Rectal smooth muscle tissue (tissue), 1 donor: ENCODE measurements at regions not wholly inside any gene's neighbourhood (a gene's known extent, or its start where the extent isn't known, plus 50 kb on each side); places are given as distances from the start of the nearest gene placed in this dataset.

Experiments
- H3K27ac ChIP-seq: one replicate; pipeline ENCODE4 v1.7.0; 2013; ENCODE audit warnings: low read depth, low read length, inconsistent platforms
- H3K27me3 ChIP-seq: one replicate; pipeline ENCODE4 v1.7.0; 2013; ENCODE audit warnings: low read length; ENCODE audit not compliant: control insufficient read depth, insufficient read depth
- H3K36me3 ChIP-seq: one replicate; pipeline ENCODE4 v1.7.0; 2013; ENCODE audit warnings: low read length; ENCODE audit not compliant: control insufficient read depth, insufficient read depth
- H3K4me1 ChIP-seq: one replicate; pipeline ENCODE4 v1.7.0; 2013; ENCODE audit warnings: low read length; ENCODE audit not compliant: control insufficient read depth, insufficient read depth
- H3K4me3 ChIP-seq: one replicate; pipeline ENCODE4 v1.7.0; 2013; ENCODE audit warnings: low read length
- H3K9ac ChIP-seq: one replicate; pipeline ENCODE4 v1.7.0; 2013; ENCODE audit warnings: low read length

DNA sequence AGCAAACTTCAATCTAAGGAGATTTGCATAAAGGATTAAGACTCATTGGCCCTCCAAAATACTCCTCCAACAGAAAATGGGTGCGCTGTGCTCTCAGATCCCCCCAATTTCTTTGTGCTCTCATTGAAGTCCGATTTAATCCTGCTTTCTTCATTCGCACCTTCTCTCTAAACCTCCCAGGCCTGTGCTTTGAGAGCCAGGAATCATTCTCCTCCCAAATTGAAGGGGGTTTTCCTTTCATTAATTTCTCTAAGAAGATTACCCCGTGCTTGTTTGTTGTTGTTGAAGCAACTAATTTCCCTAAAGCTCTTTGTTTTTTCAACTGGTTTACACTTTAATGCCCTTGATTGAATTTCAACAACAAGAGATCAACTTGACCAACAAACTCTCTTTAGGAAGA is 304.2 kb upstream of the IRX3 start:
- H3K9ac ChIP-seq: no peak overlapping the region
- no peaks in the 10 kb centered on the region for H3K4me1 ChIP-seq
- no peak overlapping the region for H3K4me3 ChIP-seq
- no peaks in the 10 kb centered on the region for H3K36me3 ChIP-seq
- no peak overlapping the region for H3K27ac ChIP-seq
- no peaks in the 10 kb centered on the region for H3K27me3 ChIP-seq

GRCh38 chr16:54589326-54589725 is 302.7 kb upstream of the IRX3 start:
- H3K4me1 ChIP-seq: no peaks in the 10 kb centered on the region
- H3K27me3 ChIP-seq: no peaks in the 10 kb centered on the region
- H3K27ac ChIP-seq: no peak overlapping the region

DNA sequence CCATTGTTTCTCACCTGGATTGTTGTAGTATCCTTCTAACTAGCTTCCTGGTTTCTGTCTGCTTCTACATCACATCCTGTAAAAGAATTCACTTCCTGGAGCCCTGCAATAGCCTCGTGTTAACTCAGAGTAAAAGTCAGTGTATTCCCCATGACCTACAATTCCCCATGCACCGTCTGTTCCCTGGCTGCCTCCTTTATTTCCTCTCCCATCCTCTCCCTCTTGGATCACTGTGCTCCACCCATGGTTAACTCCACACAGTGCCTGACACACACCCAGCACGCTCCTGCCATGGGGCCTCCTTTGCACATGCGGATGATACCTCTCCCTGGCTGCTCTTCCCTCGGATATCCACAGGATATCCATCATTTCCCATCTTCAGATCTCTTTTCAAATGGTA is 301.4 kb upstream of the IRX3 start:
- H3K27ac ChIP-seq: no peak overlapping the region
- no peaks in the 10 kb centered on the region for H3K36me3 ChIP-seq
- H3K27me3 ChIP-seq: no peaks in the 10 kb centered on the region
- H3K9ac ChIP-seq: no peak overlapping the region
- H3K4me3 ChIP-seq: no peak overlapping the region
- H3K4me1 ChIP-seq: no peaks in the 10 kb centered on the region

More at GRCh38 chr16:54589326-54589725, 302.7 kb upstream of the IRX3 start:
- Histone ChIP-seq H3K36me3 (no peaks in the 10 kb centered on the region), H3K4me3 (no peak overlapping the region), H3K9ac (no peak overlapping the region)

DNA sequence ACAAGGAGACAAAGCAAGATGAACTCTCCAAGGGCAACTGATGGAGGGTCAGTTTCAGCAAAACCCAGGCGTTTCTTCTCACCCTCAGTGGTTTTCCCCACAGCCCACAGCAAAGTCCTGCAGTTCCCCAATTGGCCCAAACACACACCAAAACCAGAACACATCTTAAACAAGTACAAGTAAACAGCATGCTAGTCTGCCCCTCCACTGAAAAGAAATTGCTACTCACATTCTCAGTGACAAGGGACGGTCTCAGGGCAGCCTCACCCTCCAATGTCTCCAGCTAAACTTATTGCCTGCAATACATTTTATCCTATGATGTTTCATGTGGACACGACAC is 300.6 kb upstream of the IRX3 start:
- Histone ChIP-seq H3K4me3 (no peak overlapping the region), H3K4me1 (no peaks in the 10 kb centered on the region), H3K27ac (no peak overlapping the region), H3K27me3 (no peaks in the 10 kb centered on the region), H3K36me3 (no peaks in the 10 kb centered on the region), H3K9ac (no peak overlapping the region)

GRCh38 chr16:54586474-54587175 is 300.0 kb upstream of the IRX3 start:
- no peaks in the 10 kb centered on the region for H3K36me3 ChIP-seq
- H3K4me3 ChIP-seq: no peak overlapping the region
- H3K27ac ChIP-seq: no peak overlapping the region
- no peaks in the 10 kb centered on the region for H3K27me3 ChIP-seq
- H3K9ac ChIP-seq: no peak overlapping the region
- no peaks in the 10 kb centered on the region for H3K4me1 ChIP-seq

DNA sequence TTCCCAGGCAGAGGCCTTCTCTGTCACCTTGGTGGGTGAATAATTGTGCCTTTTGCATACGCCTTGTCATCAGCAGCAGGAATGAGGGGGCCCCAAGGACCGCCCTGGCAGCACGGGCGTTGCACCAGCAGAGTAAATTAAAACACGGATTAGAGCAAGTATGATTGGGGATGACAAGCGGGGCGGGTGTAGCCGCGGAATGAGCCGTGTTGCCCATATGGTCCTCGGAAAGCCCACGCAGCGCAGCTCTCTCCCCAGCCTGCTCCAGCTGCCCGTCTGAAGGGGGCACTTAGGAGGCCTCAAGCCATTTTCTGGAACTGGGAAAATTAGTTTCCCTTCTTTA is 299.4 kb upstream of the IRX3 start:
- Histone ChIP-seq H3K27ac (no peak overlapping the region), H3K27me3 (no peaks in the 10 kb centered on the region), H3K4me1 (no peaks in the 10 kb centered on the region), H3K4me3 (no peak overlapping the region), H3K36me3 (no peaks in the 10 kb centered on the region), H3K9ac (no peak overlapping the region)

DNA sequence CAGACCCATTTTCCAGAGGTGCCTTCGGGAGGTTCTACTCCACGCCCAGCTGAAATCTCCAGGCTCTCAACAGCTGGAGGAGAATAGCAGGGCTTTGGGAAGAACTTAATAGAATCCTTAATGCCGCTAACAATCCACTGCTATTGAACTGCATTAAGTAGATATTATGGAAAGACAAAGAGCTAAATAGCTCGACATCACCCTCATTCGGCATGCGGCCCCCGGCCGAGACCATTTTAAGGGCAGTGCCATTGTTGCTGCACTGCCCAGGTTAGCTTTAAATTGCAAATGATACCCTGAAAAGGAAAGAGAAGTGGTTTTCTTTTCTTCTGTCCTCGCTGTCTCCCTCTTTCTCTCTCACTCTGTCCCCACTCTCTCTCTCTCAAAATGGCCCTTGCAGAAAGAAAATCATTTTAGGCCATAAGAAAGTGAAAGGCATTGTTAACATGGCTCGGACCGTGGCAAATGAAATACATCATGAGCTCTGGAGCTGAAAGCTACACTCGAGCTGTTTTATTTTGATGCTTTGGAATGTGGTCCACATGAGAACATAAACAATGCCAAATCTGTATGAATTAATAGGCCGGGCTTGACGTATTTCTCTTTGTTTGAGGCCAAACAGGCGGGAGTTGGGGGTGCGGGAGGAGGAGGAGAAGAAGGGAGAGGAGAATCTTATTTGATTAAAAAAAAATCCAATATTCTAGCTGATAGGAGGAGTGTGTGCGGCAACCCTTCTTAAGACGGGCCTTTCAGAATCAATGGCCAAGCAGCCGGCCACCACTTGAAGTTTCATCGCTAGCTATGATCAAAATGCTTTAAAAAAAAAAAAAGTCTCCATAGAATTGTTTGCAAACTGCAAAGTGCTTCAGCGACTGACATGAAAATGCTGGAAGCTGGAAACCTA is 298.8 kb upstream of the IRX3 start:
- H3K27me3 ChIP-seq: no peaks in the 10 kb centered on the region
- no peak overlapping the region for H3K27ac ChIP-seq
- no peaks in the 10 kb centered on the region for H3K36me3 ChIP-seq
- no peaks in the 10 kb centered on the region for H3K4me1 ChIP-seq
- no peak overlapping the region for H3K4me3 ChIP-seq
- H3K9ac ChIP-seq: no peak overlapping the region

GRCh38 chr16:54584121-54584520 is 297.5 kb upstream of the IRX3 start:
- H3K27me3 ChIP-seq: no peaks in the 10 kb centered on the region
- no peak overlapping the region for H3K4me3 ChIP-seq
- H3K27ac ChIP-seq: no peak overlapping the region
- no peak overlapping the region for H3K9ac ChIP-seq
- no peaks in the 10 kb centered on the region for H3K36me3 ChIP-seq
- H3K4me1 ChIP-seq: no peaks in the 10 kb centered on the region

DNA sequence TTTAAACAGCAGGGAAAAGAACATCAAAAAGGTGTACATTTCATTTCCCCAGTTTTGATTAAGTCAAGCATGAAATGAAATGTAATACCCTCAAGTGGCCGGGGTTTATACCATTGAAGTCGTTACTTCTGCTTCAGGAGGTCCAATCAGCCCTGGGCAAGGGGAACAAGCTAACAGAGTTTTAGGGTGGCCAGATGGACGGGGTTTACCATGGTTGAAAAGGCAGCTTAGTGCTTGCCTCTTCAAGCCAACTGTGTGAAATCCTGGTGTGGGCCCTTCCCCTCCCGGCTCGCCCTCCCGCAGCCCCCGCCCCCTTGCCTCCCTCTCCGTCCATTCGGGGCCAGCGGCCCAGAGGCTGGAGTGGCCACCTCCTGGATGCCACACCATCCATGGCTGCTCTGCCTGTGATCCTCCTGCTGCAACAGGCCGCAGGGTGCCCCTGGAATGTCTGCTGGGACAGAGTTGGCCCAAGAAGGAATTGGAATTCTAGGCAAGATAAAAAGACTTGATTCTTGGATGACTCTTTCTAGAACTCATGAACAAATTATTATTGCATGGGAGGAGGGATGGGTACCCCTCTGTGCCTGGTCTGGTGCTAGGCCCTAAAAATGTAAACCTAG is 296.2 kb upstream of the IRX3 start:
- no peak overlapping the region for H3K9ac ChIP-seq
- no peaks in the 10 kb centered on the region for H3K27me3 ChIP-seq
- H3K4me3 ChIP-seq: no peak overlapping the region
- H3K27ac ChIP-seq: no peak overlapping the region
- no peaks in the 10 kb centered on the region for H3K4me1 ChIP-seq
- H3K36me3 ChIP-seq: no peaks in the 10 kb centered on the region

- Histone ChIP-seq H3K27me3 (no peaks in the 10 kb centered on the region), H3K9ac (no peak overlapping the region), H3K4me1 (no peaks in the 10 kb centered on the region)
Observed at GRCh38 chr16:54579106-54579728, 292.6 kb upstream of the IRX3 start.

DNA sequence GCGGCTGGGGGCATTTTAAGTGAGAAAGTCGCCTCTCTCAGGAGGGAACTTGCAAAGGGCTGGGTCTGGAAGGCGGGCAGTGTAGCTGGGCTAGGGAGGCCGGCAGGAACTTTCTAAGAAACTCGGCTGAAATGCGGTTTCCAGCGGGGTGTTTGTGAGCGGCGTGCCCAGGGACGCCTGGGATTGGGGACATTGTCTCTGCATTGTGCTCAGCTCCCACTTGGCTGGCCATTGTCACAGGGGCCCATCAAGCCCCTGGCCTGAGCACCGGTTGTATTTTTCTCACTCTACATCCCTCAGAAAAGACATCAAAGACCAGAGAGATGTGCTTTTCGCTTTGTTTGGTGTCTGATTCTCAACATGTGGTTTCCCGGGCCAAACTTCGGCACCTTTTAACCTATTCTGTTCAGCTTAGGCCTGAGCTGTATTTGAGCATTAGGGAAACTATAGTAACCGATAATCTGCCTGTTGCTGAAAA is 291.1 kb upstream of the IRX3 start:
- Histone ChIP-seq H3K9ac (no peak overlapping the region), H3K27ac (no peak overlapping the region), H3K36me3 (no peaks in the 10 kb centered on the region), H3K4me3 (no peak overlapping the region), H3K27me3 (no peaks in the 10 kb centered on the region), H3K4me1 (no peaks in the 10 kb centered on the region)

More at GRCh38 chr16:54579106-54579728, 292.6 kb upstream of the IRX3 start:
- H3K36me3 ChIP-seq: no peaks in the 10 kb centered on the region
- H3K4me3 ChIP-seq: no peak overlapping the region
- no peak overlapping the region for H3K27ac ChIP-seq

GRCh38 chr16:54576785-54577184 is 290.2 kb upstream of the IRX3 start:
- Histone ChIP-seq H3K4me1 (no peaks in the 10 kb centered on the region), H3K27ac (no peak overlapping the region), H3K27me3 (no peaks in the 10 kb centered on the region), H3K4me3 (no peak overlapping the region), H3K36me3 (no peaks in the 10 kb centered on the region), H3K9ac (no peak overlapping the region)
